HUES6 (cell line): ENCODE measurements at regions not wholly inside any gene's neighbourhood (a gene's known extent, or its start where the extent isn't known, plus 50 kb on each side); places are given as distances from the start of the nearest gene placed in this dataset.
"Not testable (repeated sequence)": the region's sequence is repeated elsewhere in the genome, so short reads cannot be mapped to it uniquely, and the experiment has no call there.

Experiments used
- H3K27ac ChIP-seq: 2 replicates; pipeline ENCODE4 v1.7.0; 2013; ENCODE audit warnings: low read depth, mild to moderate bottlenecking, low read length, inconsistent platforms
- H3K27me3 ChIP-seq: 2 replicates; pipeline ENCODE4 v1.6.1; 2013; ENCODE audit warnings: low read length; ENCODE audit not compliant: control insufficient read depth, insufficient read depth
- H3K36me3 ChIP-seq: 2 replicates; pipeline ENCODE4 v1.6.1; 2013; ENCODE audit warnings: low read length; ENCODE audit not compliant: control insufficient read depth, insufficient read depth
- H3K4me1 ChIP-seq: 2 replicates; pipeline ENCODE4 v1.6.1; 2013; ENCODE audit warnings: low read length; ENCODE audit not compliant: control insufficient read depth, insufficient read depth
- H3K4me3 ChIP-seq: 2 replicates; pipeline ENCODE4 v1.5.1; 2013; ENCODE audit warnings: low read depth, low read length
- H3K9ac ChIP-seq: one replicate; pipeline ENCODE4 v1.6.1; 2013; ENCODE audit warnings: mild to moderate bottlenecking, low read length
- H3K9me3 ChIP-seq: 2 replicates; pipeline ENCODE4 v1.6.1; 2013; ENCODE audit warnings: low read depth, low read length; ENCODE audit not compliant: control insufficient read depth, insufficient read depth

- H3K27me3 ChIP-seq, result no peaks in the 10 kb centered on the region
- H3K4me1 ChIP-seq, result no peaks in the 10 kb centered on the region
- H3K9me3 ChIP-seq, result no peaks in the 10 kb centered on the region
- no peak overlapping the region for H3K4me3 ChIP-seq
- no peaks in the 10 kb centered on the region for H3K36me3 ChIP-seq
- no peak overlapping the region for H3K9ac ChIP-seq
- no peak overlapping the region for H3K27ac ChIP-seq
These were observed 356.4 kb downstream of the NR2F1-AS1 start for GRCh38 chr5:93224624-93225023.

DNA sequence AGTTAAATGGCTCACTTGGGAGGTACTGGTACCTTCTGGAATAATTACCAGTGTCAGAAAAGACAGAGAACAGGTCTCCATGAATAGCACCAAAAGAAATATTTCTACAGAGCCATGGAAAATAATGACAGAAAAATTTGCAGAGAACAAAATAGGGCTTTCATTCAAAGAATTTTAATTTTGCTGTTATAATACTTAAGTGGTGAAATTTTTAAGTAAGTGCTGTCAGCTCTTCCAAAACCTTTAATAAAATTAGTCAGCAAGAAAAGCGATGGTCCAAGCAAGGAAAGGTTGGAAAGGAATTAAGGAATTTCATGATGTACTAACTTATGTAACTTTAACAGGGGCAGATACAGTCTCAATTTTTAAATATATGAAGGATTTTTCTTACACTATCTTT lies 359.2 kb downstream of the NR2F1-AS1 start:
- Histone ChIP-seq H3K9me3 (no peaks in the 10 kb centered on the region), H3K36me3 (no peaks in the 10 kb centered on the region), H3K4me3 (no peak overlapping the region), H3K4me1 (no peaks in the 10 kb centered on the region), H3K9ac (no peak overlapping the region), H3K27ac (no peak overlapping the region), H3K27me3 (no peaks in the 10 kb centered on the region)

DNA sequence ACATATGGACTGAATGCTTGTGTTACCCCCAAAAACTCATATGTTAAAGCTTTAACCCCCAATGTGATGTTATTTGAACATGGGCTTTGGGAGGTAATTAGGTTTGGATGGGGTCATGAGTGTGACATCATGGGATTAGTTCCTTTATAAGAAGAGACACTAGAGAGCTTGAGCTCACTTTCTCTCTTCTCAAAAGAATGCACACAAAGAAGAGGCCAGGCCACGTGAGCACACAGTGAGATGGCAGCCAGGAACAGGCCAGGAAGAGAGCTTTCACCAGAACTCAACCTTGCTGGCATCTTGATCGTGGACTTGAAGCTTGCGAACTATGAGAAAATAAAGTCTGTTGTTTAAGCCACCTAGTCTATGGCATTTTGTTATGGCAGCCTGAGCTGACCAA lies 360.6 kb downstream of the NR2F1-AS1 start:
- Histone ChIP-seq H3K9ac (no peak overlapping the region), H3K36me3 (no peaks in the 10 kb centered on the region), H3K27ac (no peak overlapping the region), H3K4me1 (no peaks in the 10 kb centered on the region), H3K4me3 (no peak overlapping the region), H3K9me3 (no peaks in the 10 kb centered on the region), H3K27me3 (no peaks in the 10 kb centered on the region)

GRCh38 chr5:93219641-93220145 lies 361.3 kb downstream of the NR2F1-AS1 start:
- no peaks in the 10 kb centered on the region for H3K27me3 ChIP-seq
- no peaks in the 10 kb centered on the region for H3K9me3 ChIP-seq
- no peak overlapping the region for H3K9ac ChIP-seq
- no peak overlapping the region for H3K27ac ChIP-seq
- H3K4me3 ChIP-seq, result no peak overlapping the region
- H3K4me1 ChIP-seq, result no peaks in the 10 kb centered on the region
- H3K36me3 ChIP-seq, result no peaks in the 10 kb centered on the region

GRCh38 chr5:93213111-93213794 lies 367.8 kb downstream of the NR2F1-AS1 start:
- not testable (repeated sequence) for H3K9me3 ChIP-seq, H3K36me3 ChIP-seq, H3K27me3 ChIP-seq, H3K4me1 ChIP-seq, H3K9ac ChIP-seq, H3K27ac ChIP-seq
- peak overlapping the region; percentile 47; the same call in 1 of the 2 replicates for H3K4me3 ChIP-seq

- no peak overlapping the region for H3K4me3 ChIP-seq
- no peaks in the 10 kb centered on the region for H3K4me1 ChIP-seq
- no peak overlapping the region for H3K9ac ChIP-seq
- H3K36me3 ChIP-seq, result no peaks in the 10 kb centered on the region
- no peaks in the 10 kb centered on the region for H3K27me3 ChIP-seq
- no peak overlapping the region for H3K27ac ChIP-seq
- no peaks in the 10 kb centered on the region for H3K9me3 ChIP-seq
These were observed 371.5 kb downstream of the NR2F1-AS1 start for GRCh38 chr5:93209476-93209875.

GRCh38 chr5:93208141-93208751 lies 372.8 kb downstream of the NR2F1-AS1 start:
- Histone ChIP-seq H3K9me3 (no peaks in the 10 kb centered on the region), H3K27me3 (no peaks in the 10 kb centered on the region), H3K9ac (no peak overlapping the region), H3K4me3 (no peak overlapping the region), H3K27ac (no peak overlapping the region), H3K36me3 (no peaks in the 10 kb centered on the region), H3K4me1 (no peaks in the 10 kb centered on the region)

- Histone ChIP-seq H3K9ac (no peak overlapping the region), H3K36me3 (no peaks in the 10 kb centered on the region), H3K27me3 (no peaks in the 10 kb centered on the region), H3K4me3 (no peak overlapping the region), H3K27ac (no peak overlapping the region), H3K4me1 (no peaks in the 10 kb centered on the region), H3K9me3 (no peaks in the 10 kb centered on the region)
These were observed 374.8 kb downstream of the NR2F1-AS1 start for GRCh38 chr5:93206203-93206602.

GRCh38 chr5:93201061-93201460 lies 380.0 kb downstream of the NR2F1-AS1 start:
- no peak overlapping the region for H3K9ac ChIP-seq
- H3K27me3 ChIP-seq, result no peaks in the 10 kb centered on the region
- no peaks in the 10 kb centered on the region for H3K9me3 ChIP-seq
- H3K4me3 ChIP-seq, result no peak overlapping the region
- H3K36me3 ChIP-seq, result no peaks in the 10 kb centered on the region
- H3K27ac ChIP-seq, result no peak overlapping the region
- no peaks in the 10 kb centered on the region for H3K4me1 ChIP-seq

DNA sequence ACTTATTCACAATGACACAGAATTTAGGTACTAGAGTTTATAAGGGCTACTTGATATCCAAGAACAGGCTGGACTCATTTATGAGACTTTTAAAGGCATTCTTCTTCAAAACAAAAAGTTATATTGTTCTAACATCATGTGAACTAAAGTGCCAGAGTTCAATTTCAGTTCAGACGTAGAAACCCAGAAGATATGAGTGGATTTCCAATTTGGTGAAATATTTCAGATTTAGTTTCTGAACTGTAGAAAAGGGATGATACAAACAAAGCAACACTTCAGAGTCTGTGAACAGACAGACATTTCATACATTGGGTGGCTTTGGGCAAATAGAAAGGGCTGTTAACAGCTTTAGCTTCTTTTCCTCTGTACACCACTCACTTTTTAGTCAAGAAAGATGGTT lies 384.0 kb downstream of the NR2F1-AS1 start:
- no peaks in the 10 kb centered on the region for H3K36me3 ChIP-seq
- H3K9ac ChIP-seq, result no peak overlapping the region
- no peaks in the 10 kb centered on the region for H3K9me3 ChIP-seq
- no peaks in the 10 kb centered on the region for H3K27me3 ChIP-seq
- peaks cover 9% of the 10 kb centered on the region; the same call in 1 of the 2 replicates for H3K4me1 ChIP-seq
- no peak overlapping the region for H3K27ac ChIP-seq
- no peak overlapping the region for H3K4me3 ChIP-seq

GRCh38 chr5:93193431-93194347 lies 387.3 kb downstream of the NR2F1-AS1 start:
- Histone ChIP-seq H3K9me3 (no peaks in the 10 kb centered on the region), H3K27ac (no peak overlapping the region)

More at GRCh38 chr5:93193431-93194347, 387.3 kb downstream of the NR2F1-AS1 start:
- H3K27me3 ChIP-seq, result no peaks in the 10 kb centered on the region
- H3K36me3 ChIP-seq, result no peaks in the 10 kb centered on the region
- no peak overlapping the region for H3K9ac ChIP-seq
- peaks cover 9% of the 10 kb centered on the region; the same call in 1 of the 2 replicates for H3K4me1 ChIP-seq
- no peak overlapping the region for H3K4me3 ChIP-seq
